GM23338 (cell line): ENCODE measurements at regions not wholly inside any gene's neighbourhood (a gene's known extent, or its start where the extent isn't known, plus 50 kb on each side); places are given as distances from the start of the nearest gene placed in this dataset.

Source experiments
- CTCF ChIP-seq, 2 experiments: fragments of 200-600 bp in 1 of 2; sonication (generic) in 1 of 2; conservative IDR thresholded peaks; 2 replicates each; pipeline versions ENCODE4 v1.5.1 to v1.6.1; 2016 to 2017; ENCODE audit warnings: antibody characterized with exemption in 2 of 2, low read depth in 2 of 2, mild to moderate bottlenecking in 2 of 2, moderate library complexity in 1 of 2
- EZH2 ChIP-seq: fragments of 200-600 bp; sonication (generic); IDR thresholded peaks from one replicate; pipeline ENCODE4 v1.8.0; 2017; ENCODE audit warnings: antibody characterized with exemption, mild to moderate bottlenecking, low read depth; ENCODE audit not compliant: unreplicated experiment
- POLR2AphosphoS5 ChIP-seq: IDR thresholded peaks from 2 replicates; pipeline ENCODE4 v1.6.1; 2016; ENCODE audit warnings: antibody characterized with exemption, low read depth
- ZNF462 ChIP-seq: fragments of 250-450 bp; sonication (Bioruptor Pico); IDR thresholded peaks from 2 replicates; pipeline ENCODE4 v1.5.0; 2020; ENCODE audit warnings: mild to moderate bottlenecking, moderate library complexity

- TF ChIP-seq POLR2AphosphoS5, result no peak
- no peak for TF ChIP-seq CTCF (conservative IDR thresholded peaks at IDR 0.05; ENCODE audit: low read depth in 2 of 2)
- TF ChIP-seq ZNF462, result no peak
- TF ChIP-seq EZH2, result no peak
These were observed 202.8 kb upstream of the CITED2 start for GRCh38 chr6:139577124-139577762.
